ENCODE measurements at regions not wholly inside any gene's neighbourhood (a gene's known extent, or its start where the extent isn't known, plus 50 kb on each side); places are given as distances from the start of the nearest gene placed in this dataset.

- TF ChIP-seq POLR2A (IDR thresholded peaks at IDR 0.05), result no peak
- TF ChIP-seq POLR2AphosphoS5 (IDR thresholded peaks at IDR 0.05; ENCODE audit: insufficient read depth in 1 of 2, low read depth in 1 of 2), result no peak
Measured at GRCh38 chr10:33680036-33680435, 345.6 kb upstream of the NRP1 start.
